Dedifferentiated amniotic fluid mesenchymal stem cell (primary cell): ENCODE measurements at regions not wholly inside any gene's neighbourhood (a gene's known extent, or its start where the extent isn't known, plus 50 kb on each side); places are given as distances from the start of the nearest gene placed in this dataset.

Experiments used
- DNase-seq: peaks from one replicate; pipeline ENCODE4 v3.0.0-alpha.2; 2016; ENCODE audit errors: extremely low spot score

DNA sequence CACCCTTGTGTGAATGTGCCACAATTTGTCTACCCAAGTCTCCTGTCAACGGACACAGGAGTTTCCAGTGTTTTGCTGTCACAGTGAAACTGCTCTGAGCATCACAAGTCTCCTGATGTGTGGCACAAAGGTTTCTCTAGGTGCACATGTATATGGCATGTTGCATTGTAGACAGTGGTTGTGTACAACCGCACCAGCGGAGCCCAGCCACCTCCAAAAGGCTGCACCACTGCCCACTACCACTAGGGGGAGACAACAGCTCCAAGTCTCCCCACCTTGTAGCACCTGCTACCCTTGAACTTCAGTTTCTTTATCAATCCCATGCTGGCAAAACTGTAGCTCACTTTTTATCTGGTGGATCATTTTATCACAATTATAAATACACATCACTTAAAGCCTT is 95.5 kb upstream of the ZNF469 start:
- no peak for DNase-seq

DNA sequence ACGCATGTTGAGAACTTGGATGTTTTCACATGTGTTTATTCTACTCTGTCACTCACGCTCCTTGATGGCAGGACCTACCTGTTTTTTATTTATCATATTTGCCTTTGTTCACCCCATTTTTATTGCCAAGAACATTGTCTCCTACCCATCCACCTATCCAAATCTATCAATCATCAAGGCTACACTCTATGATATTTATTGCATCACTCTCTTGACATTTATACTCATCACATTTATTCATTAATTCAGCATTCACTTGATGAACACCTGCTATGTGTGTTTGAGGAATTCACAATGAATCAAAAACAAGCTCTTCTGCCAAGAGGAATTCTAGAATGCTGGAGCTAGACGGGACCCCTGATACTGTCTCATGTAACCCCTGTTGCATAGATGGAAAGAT is 94.5 kb upstream of the ZNF469 start:
- DNase-seq: no peak

GRCh38 chr16:88289001-88289400 is 93.8 kb upstream of the ZNF469 start:
- DNase-seq: no peak

DNA sequence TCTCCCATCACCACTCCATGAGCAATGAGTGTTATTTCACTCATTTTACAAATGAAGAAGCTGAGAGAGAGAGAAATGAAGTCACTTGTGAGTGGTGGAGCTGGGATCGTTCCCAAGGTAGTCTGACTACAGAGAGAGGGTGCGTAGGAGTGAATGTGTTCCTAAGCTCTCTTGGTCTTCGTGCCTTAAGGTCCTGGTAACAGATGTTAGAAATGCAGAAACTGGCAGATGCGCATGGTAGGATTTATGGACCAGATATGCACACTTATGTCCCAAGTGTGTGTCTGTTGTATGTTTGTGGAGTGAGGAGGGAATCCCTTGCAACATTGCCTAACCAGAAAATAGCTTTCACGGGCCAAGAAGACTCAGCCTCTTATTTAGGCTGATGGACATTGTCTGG is 93.2 kb upstream of the ZNF469 start:
- DNase-seq: no peak

- no peak for DNase-seq
These were observed 92.8 kb upstream of the ZNF469 start for GRCh38 chr16:88289968-88290401.

- no peak for DNase-seq
These were observed 91.6 kb upstream of the ZNF469 start for GRCh38 chr16:88290850-88291830.

DNA sequence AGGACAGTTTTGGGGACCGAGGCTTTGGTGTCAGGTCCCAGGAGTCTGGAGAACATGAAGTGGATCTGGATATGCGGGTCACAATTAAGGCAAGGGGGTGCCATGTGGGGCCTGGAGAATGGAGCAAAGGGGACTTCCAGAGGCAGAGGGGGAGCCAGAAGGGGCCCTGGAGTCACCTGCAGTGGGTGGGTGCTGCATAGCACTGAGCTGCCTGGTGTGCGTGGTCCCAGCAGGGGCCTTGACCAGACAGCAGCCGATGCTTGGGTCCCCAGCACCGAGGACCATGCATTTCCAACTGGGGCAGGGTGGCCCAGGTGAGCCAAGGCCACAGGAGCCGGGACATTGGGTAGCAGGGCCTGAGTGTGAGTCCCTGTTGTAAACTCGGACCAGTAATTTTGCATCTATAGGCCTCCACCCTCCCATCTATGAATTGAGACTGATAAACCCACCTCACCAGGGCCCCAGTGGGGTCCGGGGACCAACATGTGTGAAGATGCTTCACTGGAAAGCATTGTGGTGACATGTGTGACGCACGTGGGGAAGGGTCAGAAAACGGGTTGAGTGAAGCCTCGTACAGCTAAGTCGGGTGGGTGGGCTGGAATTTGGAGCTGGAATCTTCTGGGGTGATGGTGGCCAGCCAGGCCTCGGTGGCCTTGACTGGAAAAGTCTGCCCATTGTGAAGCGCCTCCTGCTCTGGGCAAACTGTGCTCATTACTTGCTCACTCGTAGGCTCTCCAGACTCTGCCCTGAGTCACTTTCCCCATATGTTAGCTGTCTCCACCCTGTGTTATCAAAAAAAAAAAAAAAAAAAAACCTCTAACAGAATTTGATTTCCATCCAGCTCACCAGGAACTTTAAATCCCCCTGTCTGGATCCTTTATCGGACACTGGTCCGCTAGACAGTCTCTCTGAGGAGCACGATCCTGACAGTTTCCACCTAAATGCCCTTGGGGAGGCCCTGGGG is 90.5 kb upstream of the ZNF469 start:
- DNase-seq: no peak

- DNase-seq: no peak
These were observed 89.7 kb upstream of the ZNF469 start for GRCh38 chr16:88293097-88293496.

- no peak for DNase-seq
These were observed 86.9 kb upstream of the ZNF469 start for GRCh38 chr16:88295671-88296436.

DNA sequence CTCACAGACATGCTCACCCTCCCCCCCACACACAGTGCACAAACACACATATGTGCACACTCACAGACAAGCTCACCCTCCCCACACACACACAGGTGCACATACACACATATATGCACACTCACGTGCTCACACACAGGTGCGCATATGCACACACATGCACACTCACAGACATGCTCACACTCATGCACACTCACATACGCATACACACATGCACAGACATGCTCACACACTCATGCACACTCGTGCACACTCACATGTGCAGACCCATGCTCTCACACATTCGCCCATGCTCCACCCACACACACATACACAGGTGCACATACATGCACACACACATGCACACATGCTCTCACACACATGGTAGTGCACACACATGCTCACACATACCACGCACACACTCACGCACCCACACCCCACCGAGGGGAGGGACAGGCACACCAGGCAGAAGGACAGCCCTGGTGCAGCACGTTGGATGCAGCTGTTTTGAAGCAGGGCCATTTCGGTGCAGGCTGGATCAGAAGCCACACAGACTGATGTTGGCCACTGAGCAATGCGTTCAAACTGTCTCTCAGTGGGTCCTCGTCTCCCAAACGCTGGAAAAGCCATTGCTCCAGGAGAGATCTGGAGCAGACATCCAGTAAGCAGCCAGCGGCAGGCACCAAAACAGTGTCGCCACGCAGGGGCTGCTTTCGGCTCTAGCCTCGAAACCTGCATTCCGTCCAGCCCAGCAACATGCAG is 86.2 kb upstream of the ZNF469 start:
- no peak for DNase-seq

GRCh38 chr16:88297178-88297720 is 85.5 kb upstream of the ZNF469 start:
- DNase-seq: no peak

GRCh38 chr16:88298181-88298832 is 84.5 kb upstream of the ZNF469 start:
- DNase-seq: no peak

GRCh38 chr16:88298833-88299745 is 83.7 kb upstream of the ZNF469 start:
- DNase-seq: no peak

DNA sequence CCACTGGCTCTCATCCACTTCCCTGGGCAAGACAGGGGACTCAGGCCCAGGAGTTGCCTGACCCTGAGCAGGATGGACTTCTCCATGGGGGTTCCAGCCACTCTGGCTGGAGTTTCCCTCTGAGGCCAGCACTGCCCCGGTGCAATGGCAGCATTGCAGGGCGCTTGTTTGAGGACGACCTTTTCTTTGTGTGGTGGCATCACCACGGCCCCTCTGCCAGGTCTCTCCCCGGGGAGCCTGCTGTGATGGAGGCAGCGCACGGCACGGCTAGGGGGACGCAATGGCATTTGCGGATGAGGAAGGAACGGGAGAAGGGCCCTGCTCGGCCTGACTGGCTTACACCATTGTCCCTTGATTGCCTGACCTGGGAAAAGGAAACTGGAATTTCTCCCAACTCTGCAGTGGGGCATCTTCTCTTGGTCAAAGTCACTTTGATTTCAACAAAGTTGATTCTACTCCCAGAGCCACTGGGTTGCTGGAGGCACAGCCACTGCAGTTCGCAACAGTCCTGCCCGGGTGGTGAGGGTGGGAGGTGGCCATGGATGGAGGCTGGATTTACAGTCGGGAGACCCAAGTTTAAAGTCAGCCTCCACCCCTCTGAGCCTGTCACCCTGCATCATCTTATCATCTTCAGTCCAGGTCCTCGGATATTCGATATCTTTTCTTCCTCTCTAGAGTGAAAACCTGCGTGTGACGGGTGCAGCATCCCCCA is 82.9 kb upstream of the ZNF469 start:
- no peak for DNase-seq

- DNase-seq: no peak
These were observed 82.3 kb upstream of the ZNF469 start for GRCh38 chr16:88300463-88300835.

DNA sequence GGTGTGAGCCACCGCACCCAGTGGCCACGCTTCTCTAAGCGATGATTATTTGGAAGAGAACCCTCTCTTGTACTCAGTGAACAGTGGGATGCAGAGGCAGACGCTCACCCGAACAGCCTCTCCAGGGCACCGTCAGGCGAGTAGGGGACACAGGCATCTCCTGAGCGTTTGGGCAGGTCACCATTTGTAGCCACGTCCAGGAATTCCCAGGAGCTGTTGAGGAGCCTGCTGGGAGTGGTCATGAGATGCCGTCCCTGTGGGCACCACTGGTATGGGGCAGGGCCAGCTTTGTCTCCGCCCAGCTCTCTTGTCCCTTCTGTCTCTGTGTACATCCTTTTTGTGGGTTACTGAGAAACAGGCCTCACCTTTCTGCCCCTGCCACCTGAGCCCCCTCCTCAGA is 81.3 kb upstream of the ZNF469 start:
- DNase-seq: no peak

GRCh38 chr16:88301886-88302285 is 80.9 kb upstream of the ZNF469 start:
- no peak for DNase-seq

- DNase-seq: no peak
These were observed 80.1 kb upstream of the ZNF469 start for GRCh38 chr16:88302666-88303065.
